Activated B cell treated with CpG ODN at 0.5 μM for 24 hours (primary cell): ENCODE measurements at regions not wholly inside any gene's neighbourhood (a gene's known extent, or its start where the extent isn't known, plus 50 kb on each side); places are given as distances from the start of the nearest gene placed in this dataset.

Experiments
- ATAC-seq: fragments of 200-7000 bp; cut with Tn5 transposase; one replicate; pipeline ENCODE4 v1.10.0; 2021; ENCODE audit warnings: low read depth, mild to moderate bottlenecking, moderate library complexity
- CTCF ChIA-PET: fragments of 350-600 bp; sonication (Branson Sonifier 250); formaldehyde crosslinking; loops from one replicate; lab custom pipeline; 2021; ENCODE audit warnings: antibody characterized with exemption; lab: Charles Lee
- POLR2A ChIA-PET: fragments of 350-600 bp; sonication (Branson Sonifier 250); formaldehyde crosslinking; loops from one replicate; lab custom pipeline; 2021; ENCODE audit warnings: antibody characterized with exemption; lab: Charles Lee
- DNase-seq: peaks from one replicate; pipeline ENCODE4 v3.0.0; 2022
- H3K27ac Mint-ChIP-seq: one replicate; pipeline ENCODE4 v1.8.0; 2020; ENCODE audit warnings: mixed read lengths
- H3K27me3 Mint-ChIP-seq: one replicate; pipeline ENCODE4 v1.8.0; 2021; ENCODE audit warnings: mixed read lengths
- H3K36me3 Mint-ChIP-seq: one replicate; pipeline ENCODE4 v1.8.0; 2021; ENCODE audit warnings: low read depth, mixed read lengths
- H3K4me1 Mint-ChIP-seq: one replicate; pipeline ENCODE4 v1.8.0; 2021; ENCODE audit warnings: mixed read lengths
- H3K4me3 Mint-ChIP-seq: one replicate; pipeline ENCODE4 v1.8.0; 2020; ENCODE audit warnings: mild to moderate bottlenecking, mixed read lengths
- H3K9me3 Mint-ChIP-seq: one replicate; pipeline ENCODE4 v1.8.0; 2020; ENCODE audit warnings: mixed read lengths
- intact Hi-C: fragments of 100-400 bp; cut with micrococcal nuclease; formaldehyde crosslinking; loops from one replicate; pipeline ENCODE4 v1.15.1; 2024
- TF ChIP-seq, protein P1 (sequence below): fragments of 200-600 bp; IDR thresholded peaks from one replicate; pipeline ENCODE4 v1.8.0; 2022; ENCODE audit warnings: antibody characterized with exemption, mild to moderate bottlenecking

DNA sequence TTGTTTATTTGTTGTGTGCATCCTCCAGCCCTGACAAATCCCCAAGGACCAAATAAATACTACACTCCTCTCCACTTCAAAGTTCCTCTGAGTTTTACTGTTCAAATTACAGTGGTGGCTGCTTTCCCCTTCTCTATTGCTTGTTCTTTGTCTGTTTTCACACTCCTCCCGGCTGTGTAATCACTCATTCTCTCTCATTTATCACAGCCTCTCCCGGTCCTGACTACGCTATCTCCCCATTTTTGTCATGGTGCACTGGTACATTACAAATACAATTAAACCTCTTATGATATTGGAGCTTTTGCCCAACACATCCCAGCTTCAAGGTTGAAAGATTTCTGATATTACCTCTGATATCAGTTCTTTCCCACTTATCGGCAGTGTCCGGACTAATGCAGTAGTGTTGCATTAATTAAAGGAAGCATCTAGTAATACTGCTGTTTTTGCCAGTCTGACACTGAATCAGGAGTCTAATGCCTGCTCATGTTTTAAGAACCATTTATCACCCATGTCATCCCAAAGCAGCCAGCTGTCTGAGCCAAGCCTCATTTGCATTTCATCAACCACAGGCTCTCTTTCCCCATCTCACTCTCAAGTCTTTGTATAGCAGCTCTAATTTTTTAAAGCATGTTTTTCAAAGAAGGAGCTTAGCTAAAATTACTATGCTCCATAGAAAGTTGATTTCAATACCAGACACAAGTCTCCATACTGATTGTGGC lies 740.5 kb downstream of the ROBO2 start:
- no peaks in the 10 kb centered on the region for H3K27me3 Mint-ChIP-seq

DNA sequence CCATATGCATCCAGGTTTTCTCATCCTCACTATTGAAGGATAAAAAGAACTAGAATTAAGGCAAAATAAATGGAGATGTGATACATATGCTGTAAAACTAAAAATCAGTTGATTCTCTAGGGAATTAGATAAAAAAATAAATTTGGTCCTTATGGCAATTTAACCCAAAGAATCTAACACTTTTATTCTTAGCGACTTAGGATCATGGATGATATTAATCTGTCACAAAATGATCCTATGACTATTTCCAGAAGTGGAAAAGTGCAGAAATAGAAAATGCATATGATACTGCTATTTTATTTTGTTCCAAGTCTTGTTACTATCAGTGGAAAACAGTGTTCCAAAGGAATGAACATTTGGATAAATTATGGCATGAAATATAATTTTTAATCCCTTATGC lies 746.3 kb downstream of the ROBO2 start:
- Mint-ChIP-seq H3K4me1 (no peaks in the 10 kb centered on the region), H3K9me3 (peaks cover 4% of the 10 kb centered on the region), H3K27ac (no peak overlapping the region), H3K36me3 (no peaks in the 10 kb centered on the region), H3K4me3 (no peak overlapping the region), H3K27me3 (no peaks in the 10 kb centered on the region)
- DNase-seq (no peak), ATAC-seq (no peak)
- ChIA-PET POLR2A (no interaction called here), CTCF (no interaction called here)
- intact Hi-C loops = no loop called here
- TF ChIP-seq, protein P1, sequence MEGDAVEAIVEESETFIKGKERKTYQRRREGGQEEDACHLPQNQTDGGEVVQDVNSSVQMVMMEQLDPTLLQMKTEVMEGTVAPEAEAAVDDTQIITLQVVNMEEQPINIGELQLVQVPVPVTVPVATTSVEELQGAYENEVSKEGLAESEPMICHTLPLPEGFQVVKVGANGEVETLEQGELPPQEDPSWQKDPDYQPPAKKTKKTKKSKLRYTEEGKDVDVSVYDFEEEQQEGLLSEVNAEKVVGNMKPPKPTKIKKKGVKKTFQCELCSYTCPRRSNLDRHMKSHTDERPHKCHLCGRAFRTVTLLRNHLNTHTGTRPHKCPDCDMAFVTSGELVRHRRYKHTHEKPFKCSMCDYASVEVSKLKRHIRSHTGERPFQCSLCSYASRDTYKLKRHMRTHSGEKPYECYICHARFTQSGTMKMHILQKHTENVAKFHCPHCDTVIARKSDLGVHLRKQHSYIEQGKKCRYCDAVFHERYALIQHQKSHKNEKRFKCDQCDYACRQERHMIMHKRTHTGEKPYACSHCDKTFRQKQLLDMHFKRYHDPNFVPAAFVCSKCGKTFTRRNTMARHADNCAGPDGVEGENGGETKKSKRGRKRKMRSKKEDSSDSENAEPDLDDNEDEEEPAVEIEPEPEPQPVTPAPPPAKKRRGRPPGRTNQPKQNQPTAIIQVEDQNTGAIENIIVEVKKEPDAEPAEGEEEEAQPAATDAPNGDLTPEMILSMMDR = no peak

More for the DNA sequence above, 740.5 kb downstream of the ROBO2 start:
- intact Hi-C loops = no loop called here
- POLR2A ChIA-PET = no interaction called here
- TF ChIP-seq, protein P1 = no peak
- Mint-ChIP-seq H3K4me3 (no peak overlapping the region), H3K27ac (no peak overlapping the region), H3K4me1 (no peaks in the 10 kb centered on the region), H3K9me3 (peaks cover 5% of the 10 kb centered on the region), H3K36me3 (no peaks in the 10 kb centered on the region)
- ATAC-seq = no peak
- CTCF ChIA-PET = no interaction called here
- no peak for DNase-seq

- intact Hi-C loops = no loop called here
- POLR2A ChIA-PET = no interaction called here
- H3K36me3 Mint-ChIP-seq = no peaks in the 10 kb centered on the region
- no peaks in the 10 kb centered on the region for H3K27me3 Mint-ChIP-seq
- no peak overlapping the region for H3K4me3 Mint-ChIP-seq
- TF ChIP-seq, protein P1 = no peak
- H3K27ac Mint-ChIP-seq = no peak overlapping the region
- DNase-seq (no peak), ATAC-seq (no peak)
- CTCF ChIA-PET = no interaction called here
- H3K4me1 Mint-ChIP-seq = no peaks in the 10 kb centered on the region
- peaks cover 2% of the 10 kb centered on the region for H3K9me3 Mint-ChIP-seq
Measured at GRCh38 chr3:77795013-77795412, 755.1 kb downstream of the ROBO2 start.

DNA sequence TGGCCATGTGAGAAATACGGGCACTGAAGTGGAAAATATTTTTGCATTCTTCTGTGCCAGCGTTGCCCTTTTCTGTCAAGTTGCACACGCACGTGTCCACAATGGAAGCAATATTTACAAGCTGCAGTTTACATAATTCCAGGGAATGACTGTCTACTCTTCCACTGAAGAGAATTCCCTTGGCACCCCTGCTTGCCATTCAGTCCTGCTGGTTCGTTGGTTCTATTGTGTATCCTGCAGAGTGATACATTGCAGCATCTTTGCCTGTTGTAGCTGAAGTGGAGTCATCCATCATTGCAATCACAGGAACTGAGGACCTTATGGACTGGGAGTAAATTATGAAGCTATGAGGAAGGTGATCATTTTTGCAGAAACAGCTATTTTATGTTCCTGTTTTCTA lies 759.4 kb downstream of the ROBO2 start:
- no peak for DNase-seq
- Mint-ChIP-seq H3K27me3 (no peaks in the 10 kb centered on the region), H3K4me3 (no peak overlapping the region), H3K36me3 (no peaks in the 10 kb centered on the region), H3K9me3 (no peaks in the 10 kb centered on the region), H3K4me1 (no peaks in the 10 kb centered on the region), H3K27ac (no peak overlapping the region)
- TF ChIP-seq, protein P1 = no peak
- ChIA-PET CTCF (no interaction called here), POLR2A (no interaction called here)
- no peak for ATAC-seq
- intact Hi-C loops = no loop called here

- Mint-ChIP-seq H3K27me3 (no peaks in the 10 kb centered on the region), H3K9me3 (peaks cover 3% of the 10 kb centered on the region), H3K4me3 (no peak overlapping the region), H3K4me1 (no peaks in the 10 kb centered on the region), H3K36me3 (no peaks in the 10 kb centered on the region), H3K27ac (no peak overlapping the region)
- intact Hi-C loops = no loop called here
- DNase-seq (no peak), ATAC-seq (no peak)
- TF ChIP-seq, protein P1 = no peak
- ChIA-PET POLR2A (no interaction called here), CTCF (no interaction called here)
Measured at GRCh38 chr3:77800893-77801292, 761.0 kb downstream of the ROBO2 start.
